ENCODE measurements at regions not wholly inside any gene's neighbourhood (a gene's known extent, or its start where the extent isn't known, plus 50 kb on each side); places are given as distances from the start of the nearest gene placed in this dataset.

- TF ChIP-seq CTCF (conservative IDR thresholded peaks at IDR 0.05; ENCODE audit: low read length) (no peak), EZH2phosphoT487 (IDR thresholded peaks at IDR 0.05; ENCODE audit: borderline replicate concordance) (no peak)
Observed at GRCh38 chr1:19554090-19554489, 68.8 kb upstream of the CAPZB start.

Measured in Loucy (cell line).